GM12878 (cell line): ENCODE measurements at regions not wholly inside any gene's neighbourhood (a gene's known extent, or its start where the extent isn't known, plus 50 kb on each side); places are given as distances from the start of the nearest gene placed in this dataset.

Experiments
- ATF2 ChIP-seq: IDR thresholded peaks from 2 replicates; pipeline ENCODE4 v1.6.1; 2012; ENCODE audit warnings: low read length, inconsistent platforms
- ATF7 ChIP-seq: fragments of 450-650 bp; IDR thresholded peaks from 2 replicates; pipeline ENCODE4 v1.6.1; 2016; ENCODE audit warnings: low read depth, mild to moderate bottlenecking
- CBX5 ChIP-seq: sonication (generic); IDR thresholded peaks from 2 replicates; pipeline ENCODE4 v1.6.1; 2016; ENCODE audit warnings: low read depth, moderate library complexity, mild to moderate bottlenecking, inconsistent platforms
- CHD2 ChIP-seq: IDR thresholded peaks from 2 replicates; pipeline ENCODE4 v1.6.1; 2011; ENCODE audit warnings: low read depth, low read length, improper control_type of control experiment, borderline replicate concordance
- CREM ChIP-seq: IDR thresholded peaks from 2 replicates; pipeline ENCODE4 v1.6.1; 2014; ENCODE audit warnings: antibody characterized with exemption, low read depth
- CUX1 ChIP-seq: IDR thresholded peaks from 2 replicates; pipeline ENCODE4 v1.6.1; 2012; ENCODE audit warnings: improper control_type of control experiment, low read depth, low read length; ENCODE audit not compliant: insufficient replicate concordance
- E2F8 ChIP-seq: fragments of 450-650 bp; IDR thresholded peaks from 2 replicates; pipeline ENCODE4 v1.6.1; 2018; ENCODE audit warnings: mild to moderate bottlenecking, low read depth, moderate library complexity; ENCODE audit not compliant: partially characterized antibody
- GABPA ChIP-seq: IDR thresholded peaks from 2 replicates; pipeline ENCODE4 v1.6.1; 2014; ENCODE audit warnings: antibody characterized with exemption, low read depth, mild to moderate bottlenecking, inconsistent platforms
- IRF4 ChIP-seq: IDR thresholded peaks from 2 replicates; pipeline ENCODE4 v1.6.1; 2011; ENCODE audit warnings: low read depth, low read length
- MXI1 ChIP-seq: fragments of 150-350 bp; IDR thresholded peaks from 2 replicates; pipeline ENCODE4 v1.6.1; 2011; ENCODE audit warnings: low read depth, mild to moderate bottlenecking, inconsistent platforms, low read length, improper control_type of control experiment
- MYC ChIP-seq: IDR thresholded peaks from 2 replicates; pipeline ENCODE4 v1.6.1; 2011; ENCODE audit warnings: mild to moderate bottlenecking, low read length, moderate library complexity, inconsistent platforms; ENCODE audit not compliant: insufficient read depth, insufficient replicate concordance, insufficient read length, severe bottlenecking
- NRF1 ChIP-seq: conservative IDR thresholded peaks from 2 replicates; pipeline ENCODE4 v1.6.1; 2011; ENCODE audit warnings: mild to moderate bottlenecking, low read depth, low read length, improper control_type of control experiment
- PKNOX1 ChIP-seq: fragments of 450-650 bp; IDR thresholded peaks from 2 replicates; pipeline ENCODE4 v1.6.1; 2016; ENCODE audit warnings: mild to moderate bottlenecking
- RBBP5 ChIP-seq: fragments of 200-600 bp; sonication (generic); conservative IDR thresholded peaks from 2 replicates; pipeline ENCODE4 v1.6.1; 2016
- RCOR1 ChIP-seq: conservative IDR thresholded peaks from 2 replicates; pipeline ENCODE4 v1.6.1; 2012; ENCODE audit warnings: low read depth, low read length, improper control_type of control experiment
- RELA ChIP-seq: fragments of 450-650 bp; IDR thresholded peaks from 2 replicates; pipeline ENCODE4 v1.8.0; 2014; ENCODE audit warnings: borderline replicate concordance; ENCODE audit not compliant: partially characterized antibody
- SRF ChIP-seq, 2 experiments: IDR thresholded peaks; 2 replicates each; pipeline ENCODE4 v1.6.1; 2011; ENCODE audit warnings: low read depth in 2 of 2, low read length in 2 of 2, mild to moderate bottlenecking in 1 of 2, moderate library complexity in 1 of 2
- USF1 ChIP-seq: IDR thresholded peaks from 2 replicates; pipeline ENCODE4 v1.6.1; 2011; ENCODE audit warnings: borderline replicate concordance, low read depth, mild to moderate bottlenecking, moderate library complexity, mixed read lengths, low read length; ENCODE audit not compliant: insufficient read depth; ENCODE audit errors: extremely low read length
- ZNF24 ChIP-seq: fragments of 450-650 bp; IDR thresholded peaks from 2 replicates; pipeline ENCODE4 v1.6.1; 2017; ENCODE audit warnings: antibody characterized with exemption, mild to moderate bottlenecking
- ZNF274 ChIP-seq: IDR thresholded peaks from one replicate; pipeline ENCODE4 v1.8.0; 2011; ENCODE audit not compliant: insufficient read length, insufficient read depth
- ZNF622 ChIP-seq: fragments of 450-650 bp; IDR thresholded peaks from 2 replicates; pipeline ENCODE4 v1.6.1; 2017; ENCODE audit warnings: mild to moderate bottlenecking, inconsistent platforms

- no peak for TF ChIP-seq PKNOX1
- no peak for TF ChIP-seq MXI1
- TF ChIP-seq CUX1, result no peak
- TF ChIP-seq MYC, result no peak
- no peak for TF ChIP-seq CBX5
- no peak for TF ChIP-seq IRF4
- no peak for TF ChIP-seq ZNF274
- no peak for TF ChIP-seq ZNF622
- no peak for TF ChIP-seq USF1
- no peak for TF ChIP-seq E2F8
- no peak for TF ChIP-seq RBBP5
- no peak for TF ChIP-seq CHD2
- TF ChIP-seq ZNF24, result no peak
- 0 out of 2 replicates have a peak, but pooled peaks have one; percentile 16 for TF ChIP-seq CREM
- TF ChIP-seq RCOR1, result no peak
- no peak for TF ChIP-seq GABPA
- no peak for TF ChIP-seq RELA
- TF ChIP-seq SRF (IDR thresholded peaks at IDR 0.05; ENCODE audit: low read depth in 2 of 2, low read length in 2 of 2), result no peak
- no peak for TF ChIP-seq ATF7
- no peak for TF ChIP-seq NRF1
- TF ChIP-seq ATF2, result peak; percentile 71
These were observed 320.4 kb upstream of the SLC7A11 start (continued) for GRCh38 chr4:138562544-138562991.
